Colonic mucosa (tissue), 4 donors: ENCODE measurements at regions not wholly inside any gene's neighbourhood (a gene's known extent, or its start where the extent isn't known, plus 50 kb on each side); places are given as distances from the start of the nearest gene placed in this dataset.

Experiments used
- DNase-seq: peaks from one replicate; pipeline ENCODE4 v3.0.0-alpha.2; 2020
- H3K27ac ChIP-seq: fragments of 200-600 bp; one replicate; pipeline ENCODE4 v1.8.0; 2021
- H3K27me3 ChIP-seq: fragments of 200-600 bp; one replicate; pipeline ENCODE4 v1.8.0; 2021
- H3K36me3 ChIP-seq: fragments of 200-600 bp; one replicate; pipeline ENCODE4 v1.8.0; 2021
- H3K4me1 ChIP-seq: fragments of 200-600 bp; one replicate; pipeline ENCODE4 v1.8.0; 2021; ENCODE audit warnings: mild to moderate bottlenecking
- H3K4me3 ChIP-seq: fragments of 200-600 bp; one replicate; pipeline ENCODE4 v1.8.0; 2021
- H3K9ac ChIP-seq, 2 donors: one replicate each; pipeline ENCODE4 v1.7.0; 2013; ENCODE audit warnings: control low read depth in 2 of 2, low read depth in 2 of 2, low read length in 2 of 2
- H3K9me3 ChIP-seq: fragments of 200-600 bp; one replicate; pipeline ENCODE4 v1.8.0; 2021
- intact Hi-C: fragments of 100-400 bp; cut with DNase I; formaldehyde crosslinking; loops from one replicate; pipeline ENCODE4 v1.14.1; 2022
- TF ChIP-seq, protein P1 (sequence below): fragments of 200-600 bp; IDR thresholded peaks from one replicate; pipeline ENCODE4 v1.8.0; 2022; ENCODE audit warnings: antibody characterized with exemption, mild to moderate bottlenecking
- donor health status: healthy.
- donor health status: DM: no; HTN: no; CAD: no.
- donor health status: DM: no; HTN: no; CAD: no.

GRCh38 chr2:238789317-238789806 is 58.5 kb upstream of the TWIST2 start:
- no peak overlapping the region for H3K4me3 ChIP-seq
- H3K27me3 ChIP-seq: no peaks in the 10 kb centered on the region
- H3K9me3 ChIP-seq: no peaks in the 10 kb centered on the region
- no peak overlapping the region for H3K9ac ChIP-seq
- H3K4me1 ChIP-seq: no peaks in the 10 kb centered on the region
- H3K36me3 ChIP-seq: no peaks in the 10 kb centered on the region
- TF ChIP-seq, protein P1, sequence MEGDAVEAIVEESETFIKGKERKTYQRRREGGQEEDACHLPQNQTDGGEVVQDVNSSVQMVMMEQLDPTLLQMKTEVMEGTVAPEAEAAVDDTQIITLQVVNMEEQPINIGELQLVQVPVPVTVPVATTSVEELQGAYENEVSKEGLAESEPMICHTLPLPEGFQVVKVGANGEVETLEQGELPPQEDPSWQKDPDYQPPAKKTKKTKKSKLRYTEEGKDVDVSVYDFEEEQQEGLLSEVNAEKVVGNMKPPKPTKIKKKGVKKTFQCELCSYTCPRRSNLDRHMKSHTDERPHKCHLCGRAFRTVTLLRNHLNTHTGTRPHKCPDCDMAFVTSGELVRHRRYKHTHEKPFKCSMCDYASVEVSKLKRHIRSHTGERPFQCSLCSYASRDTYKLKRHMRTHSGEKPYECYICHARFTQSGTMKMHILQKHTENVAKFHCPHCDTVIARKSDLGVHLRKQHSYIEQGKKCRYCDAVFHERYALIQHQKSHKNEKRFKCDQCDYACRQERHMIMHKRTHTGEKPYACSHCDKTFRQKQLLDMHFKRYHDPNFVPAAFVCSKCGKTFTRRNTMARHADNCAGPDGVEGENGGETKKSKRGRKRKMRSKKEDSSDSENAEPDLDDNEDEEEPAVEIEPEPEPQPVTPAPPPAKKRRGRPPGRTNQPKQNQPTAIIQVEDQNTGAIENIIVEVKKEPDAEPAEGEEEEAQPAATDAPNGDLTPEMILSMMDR: no peak
- intact Hi-C loops: loop anchor here (10.0 kb wide), 2 partner anchors 275 to 435 kb away; no protein-coding TSS in a partner anchor
- H3K27ac ChIP-seq: no peak overlapping the region
- no peak for DNase-seq

DNA sequence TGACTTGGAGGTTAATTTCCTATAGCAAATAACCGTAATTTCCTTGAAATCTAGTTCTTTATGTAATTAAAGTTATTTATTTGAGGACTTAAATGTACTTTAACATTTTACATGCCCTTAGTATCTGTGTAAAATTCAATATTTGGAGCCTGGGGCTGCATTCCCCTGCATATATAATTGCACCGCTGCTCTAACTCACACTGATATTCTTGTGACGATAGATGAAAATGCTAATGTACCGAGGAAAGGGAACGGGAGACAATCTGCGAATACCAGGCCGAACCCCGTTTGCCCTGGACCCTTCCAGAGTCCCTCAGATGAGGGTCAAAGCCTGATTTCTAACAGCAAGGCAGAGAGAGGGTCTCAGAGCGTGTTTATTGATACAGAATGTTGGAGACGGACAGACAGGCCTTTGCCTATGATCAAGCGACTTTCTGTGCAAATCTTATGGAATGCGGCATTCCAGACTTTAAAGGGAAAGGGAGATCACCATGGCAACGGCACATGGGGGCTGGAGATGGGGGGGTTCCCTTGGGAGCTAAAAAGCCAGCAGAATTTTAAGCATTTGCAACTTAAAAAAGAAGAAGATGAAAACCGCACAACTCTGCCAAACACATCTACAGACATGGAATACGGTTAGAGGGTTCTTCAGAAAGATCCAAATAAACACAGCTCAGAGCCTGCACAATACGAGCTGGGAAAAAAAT is 57.6 kb upstream of the TWIST2 start:
- DNase-seq: no peak
- no peak overlapping the region for H3K27ac ChIP-seq
- H3K27me3 ChIP-seq: no peaks in the 10 kb centered on the region
- H3K9me3 ChIP-seq: no peaks in the 10 kb centered on the region
- no peaks in the 10 kb centered on the region for H3K36me3 ChIP-seq
- H3K9ac ChIP-seq: no peak overlapping the region
- intact Hi-C loops: no loop called here
- no peak overlapping the region for H3K4me3 ChIP-seq
- TF ChIP-seq, protein P1: no peak
- no peaks in the 10 kb centered on the region for H3K4me1 ChIP-seq

DNA sequence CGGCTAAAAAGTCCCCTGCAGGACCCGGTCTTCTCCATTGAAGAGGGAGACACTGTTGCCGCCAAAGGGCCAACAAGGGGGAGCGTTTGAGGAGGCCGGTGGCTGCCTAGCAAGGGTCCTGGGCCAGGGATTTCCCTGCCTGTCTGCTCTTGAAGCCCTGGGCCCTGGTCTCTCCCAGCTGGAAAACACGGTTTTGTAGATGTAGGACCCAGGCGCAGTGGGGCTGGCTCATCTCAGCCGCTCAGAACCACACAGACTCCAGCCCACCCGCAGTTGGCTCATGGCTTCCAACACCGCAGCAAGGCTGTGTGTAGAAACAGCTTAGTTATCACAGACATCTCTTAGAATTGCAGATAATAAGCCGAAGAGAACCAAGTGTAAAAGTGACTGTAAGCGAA is 57.1 kb upstream of the TWIST2 start:
- Histone ChIP-seq H3K4me3 (no peak overlapping the region), H3K4me1 (no peaks in the 10 kb centered on the region), H3K27ac (peak overlapping the region; percentile 12), H3K36me3 (no peaks in the 10 kb centered on the region), H3K27me3 (no peaks in the 10 kb centered on the region), H3K9ac (no peak overlapping the region), H3K9me3 (no peaks in the 10 kb centered on the region)
- intact Hi-C loops: no loop called here
- TF ChIP-seq, protein P1: no peak
- DNase-seq: no peak

- intact Hi-C loops: no loop called here
Measured at GRCh38 chr2:238791354-238791753, 56.5 kb upstream of the TWIST2 start.

DNA sequence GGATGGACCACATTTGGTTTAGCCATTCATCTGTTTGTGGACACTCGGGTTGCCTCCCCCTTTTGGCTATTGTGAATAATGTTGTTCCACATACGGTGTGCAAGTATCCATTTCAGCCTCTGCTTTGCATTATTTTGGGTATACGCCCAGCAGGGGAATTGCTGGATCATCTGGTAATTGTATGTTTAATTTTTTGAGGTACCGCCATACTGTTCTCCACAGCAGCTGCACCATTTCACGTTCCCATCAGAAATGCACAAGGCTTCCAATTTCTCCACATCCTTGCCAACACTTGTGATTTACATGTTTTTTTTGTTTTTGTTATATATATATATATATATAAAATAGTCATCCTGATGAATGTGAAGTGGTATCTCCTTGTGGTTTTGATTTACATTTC is 54.6 kb upstream of the TWIST2 start:
- Histone ChIP-seq H3K4me1 (no peaks in the 10 kb centered on the region), H3K27me3 (no peaks in the 10 kb centered on the region), H3K4me3 (no peak overlapping the region), H3K9me3 (no peaks in the 10 kb centered on the region), H3K36me3 (no peaks in the 10 kb centered on the region), H3K27ac (no peak overlapping the region), H3K9ac (no peak overlapping the region)
- no peak for DNase-seq
- intact Hi-C loops: no loop called here
- TF ChIP-seq, protein P1: no peak

More at GRCh38 chr2:238791354-238791753, 56.5 kb upstream of the TWIST2 start:
- no peaks in the 10 kb centered on the region for H3K4me1 ChIP-seq
- no peaks in the 10 kb centered on the region for H3K9me3 ChIP-seq
- H3K27me3 ChIP-seq: no peaks in the 10 kb centered on the region
- no peaks in the 10 kb centered on the region for H3K36me3 ChIP-seq
- TF ChIP-seq, protein P1: no peak
- DNase-seq: no peak
- H3K27ac ChIP-seq: peak overlapping the region; percentile 12
- H3K4me3 ChIP-seq: no peak overlapping the region
- no peak overlapping the region for H3K9ac ChIP-seq
